ENCODE measurements at regions not wholly inside any gene's neighbourhood (a gene's known extent, or its start where the extent isn't known, plus 50 kb on each side); places are given as distances from the start of the nearest gene placed in this dataset.

GRCh38 chr11:100543386-100543785, 143.7 kb upstream of the ARHGAP42 start:
- no peak overlapping the region for H2BK120ac ChIP-seq (replicated peaks; ENCODE audit: low read depth, low read length)
- H2BK20ac ChIP-seq (ENCODE audit: low read length) = no peak overlapping the region
- H3K18ac ChIP-seq (ENCODE audit: extremely low read depth, low read length) = no peak overlapping the region
- H3K23me2 ChIP-seq (ENCODE audit: low read depth, low read length) = no peaks in the 10 kb centered on the region
- H3K23ac ChIP-seq (ENCODE audit: insufficient read length) = no peak overlapping the region
- no peaks in the 10 kb centered on the region for H3K79me1 ChIP-seq (ENCODE audit: low read depth, low read length)
- TF ChIP-seq SP4 (IDR thresholded peaks at IDR 0.05; ENCODE audit: low read length) = no peak
- no peak for TF ChIP-seq HDAC6 (IDR thresholded peaks at IDR 0.05; ENCODE audit: low read depth, low read length)
- TF ChIP-seq KDM4A (IDR thresholded peaks at IDR 0.05; ENCODE audit: low read depth, low read length, severe bottlenecking) = no peak
- no peak for TF ChIP-seq ASH2L (IDR thresholded peaks at IDR 0.05; ENCODE audit: low read length)
- no peak for TF ChIP-seq EP300 (IDR thresholded peaks at IDR 0.05; ENCODE audit: borderline replicate concordance in 1 of 2, low read depth in 2 of 2, low read length in 2 of 2)
- TF ChIP-seq SIRT6 (IDR thresholded peaks at IDR 0.05; ENCODE audit: low read length) = no peak
- TF ChIP-seq SAP30 (IDR thresholded peaks at IDR 0.05; ENCODE audit: insufficient read depth, insufficient replicate concordance, low read length) = no peak
- TF ChIP-seq TBP (IDR thresholded peaks at IDR 0.05; ENCODE audit: low read depth, low read length) = no peak
- no peak for TF ChIP-seq POU5F1 (IDR thresholded peaks at IDR 0.05; ENCODE audit: low read depth, low read length)
- no peak for TF ChIP-seq NANOG (IDR thresholded peaks at IDR 0.05; ENCODE audit: insufficient read depth, low read depth, low read length, poor library complexity, severe bottlenecking)
- no peak for TF ChIP-seq RAD21 (IDR thresholded peaks at IDR 0.05 in 1 of 2, conservative IDR thresholded peaks at IDR 0.05 in 1 of 2; ENCODE audit: low read depth in 2 of 2, low read length in 2 of 2)
- no peak for TF ChIP-seq ATF3 (IDR thresholded peaks at IDR 0.05; ENCODE audit: insufficient read depth, low read depth, low read length)
- TF ChIP-seq CEBPB (IDR thresholded peaks at IDR 0.05; ENCODE audit: low read depth, low read length) = no peak
- no peak for TF ChIP-seq HDAC2 (IDR thresholded peaks at IDR 0.05; ENCODE audit: borderline replicate concordance in 1 of 2, low read depth in 2 of 2, low read length in 2 of 2)
- DNase-seq (ENCODE audit: low read depth in 1 of 2, low spot score in 2 of 2) = no peak
- CTCF ChIA-PET (ENCODE audit: partially characterized antibody) = interaction anchor here (0.7 to 2.2 kb wide), 5 partner anchors 9 to 37 kb away, joined by 3 to 11 read pairs (median 4); no protein-coding TSS in a partner anchor
- no peak overlapping the region for H3K9ac ChIP-seq (replicated peaks in 1 of 4; ENCODE audit: extremely low read depth in 1 of 4, low read depth in 3 of 4, low read length in 3 of 4)
- H4K5ac ChIP-seq (ENCODE audit: insufficient read length, low read depth, low read length) = no peak overlapping the region
- H3K27ac ChIP-seq (ENCODE audit: low read depth, low read length) = no peak overlapping the region
- H2BK12ac ChIP-seq (ENCODE audit: low read depth, low read length) = no peak overlapping the region
- no peak overlapping the region for H3K4me3 ChIP-seq (ENCODE audit: extremely low read depth in 1 of 4, insufficient read depth in 2 of 4, low read depth in 3 of 4, low read length in 4 of 4)
- H3K14ac ChIP-seq (ENCODE audit: insufficient read length) = no peak overlapping the region
- no peak overlapping the region for H3K4me2 ChIP-seq (ENCODE audit: insufficient read depth in 1 of 2, low read depth in 2 of 2, low read length in 2 of 2)
- no peak overlapping the region for H3K56ac ChIP-seq (replicated peaks; ENCODE audit: insufficient read length, low read depth, low read length)
- FAIRE-seq = no peak
- H2BK5ac ChIP-seq (ENCODE audit: low read depth, low read length) = no peak overlapping the region
- H3K36me3 ChIP-seq (ENCODE audit: control insufficient read depth in 2 of 4, insufficient read depth in 4 of 4, low read length in 3 of 4) = no peaks in the 10 kb centered on the region
- H4K8ac ChIP-seq (ENCODE audit: extremely low read depth, insufficient read depth, low read length) = no peak overlapping the region
- no peak overlapping the region for H2AK5ac ChIP-seq (ENCODE audit: low read depth, low read length)
- no peak overlapping the region for H3K4ac ChIP-seq (replicated peaks; ENCODE audit: insufficient read length, low read depth, low read length)
- POLR2A ChIA-PET (ENCODE audit: partially characterized antibody) = no interaction called here
- no peaks in the 10 kb centered on the region for H3K4me1 ChIP-seq (replicated peaks in 1 of 4; ENCODE audit: control insufficient read depth in 3 of 4, insufficient read depth in 4 of 4, low read length in 3 of 4)
- no peak overlapping the region for H4K91ac ChIP-seq (replicated peaks; ENCODE audit: insufficient read length, low read length)
- no peaks in the 10 kb centered on the region for H3K79me2 ChIP-seq (ENCODE audit: control insufficient read depth in 1 of 2, insufficient read depth in 2 of 2, low read length in 2 of 2)
- H2AFZ ChIP-seq (ENCODE audit: low read length) = 0 out of 2 replicates have a peak overlapping the region, but pooled peaks have one; percentile 51
- H2BK15ac ChIP-seq (ENCODE audit: low read length) = no peak overlapping the region
- H4K20me1 ChIP-seq (replicated peaks in 1 of 2; ENCODE audit: control insufficient read depth in 1 of 2, insufficient read depth in 2 of 2, low read length in 2 of 2) = no peaks in the 10 kb centered on the region
- no peaks in the 10 kb centered on the region for H3K27me3 ChIP-seq (replicated peaks in 1 of 4; ENCODE audit: control insufficient read depth in 3 of 4, extremely low read depth in 1 of 4, insufficient read depth in 3 of 4, low read length in 3 of 4)
- H3K9me3 ChIP-seq (ENCODE audit: insufficient read depth in 2 of 2, low read depth in 1 of 2, low read length in 1 of 2) = no peaks in the 10 kb centered on the region
